ENCODE measurements at regions not wholly inside any gene's neighbourhood (a gene's known extent, or its start where the extent isn't known, plus 50 kb on each side); places are given as distances from the start of the nearest gene placed in this dataset.

GRCh38 chr9:784202-784601 lies 57.3 kb upstream of the DMRT1 start:
- H3K36me3 ChIP-seq (ENCODE audit: control insufficient read depth in 2 of 2, insufficient read depth in 1 of 2, low read length in 2 of 2): no peaks in the 10 kb centered on the region
- no peaks in the 10 kb centered on the region for H3K9me3 ChIP-seq (ENCODE audit: control insufficient read depth, insufficient read depth, low read depth, low read length)
- POLR2A ChIA-PET: no interaction called here
- no peak for TF ChIP-seq ZNF654 (tag by site-specific recombination; IDR thresholded peaks at IDR 0.05; ENCODE audit: low read depth)
- no peak for TF ChIP-seq ZFHX2 (tag by site-specific recombination; conservative IDR thresholded peaks at IDR 0.05)
- TF ChIP-seq HIC1 (tag by site-specific recombination; IDR thresholded peaks at IDR 0.05): no peak
- no peak for TF ChIP-seq TSHZ1 (tag by site-specific recombination; IDR thresholded peaks at IDR 0.05; ENCODE audit: borderline replicate concordance)
- TF ChIP-seq ZBTB48 (tag by site-specific recombination; IDR thresholded peaks at IDR 0.05): no peak
- TF ChIP-seq ZNF140 (tag by site-specific recombination; IDR thresholded peaks at IDR 0.05): no peak
- TF ChIP-seq ZNF473 (tag by site-specific recombination; IDR thresholded peaks at IDR 0.05): no peak
- TF ChIP-seq ZNF18 (tag by site-specific recombination; IDR thresholded peaks at IDR 0.05): no peak
- H3K4me1 ChIP-seq (ENCODE audit: control insufficient read depth, insufficient read depth, low read length): no peaks in the 10 kb centered on the region
- H3K4me3 ChIP-seq (ENCODE audit: low read depth, low read length): no peak overlapping the region
- no peak overlapping the region for H3K27ac ChIP-seq (ENCODE audit: extremely low read depth, low read depth, low read length)
- CTCF ChIA-PET: interaction anchor here (0.9 kb wide), 1 partner anchor 22 kb away, joined by 5 read pairs; no protein-coding TSS in a partner anchor

GRCh38 chr9:784916-785315 lies 56.6 kb upstream of the DMRT1 start:
- H3K27ac ChIP-seq (ENCODE audit: extremely low read depth, low read depth, low read length): no peak overlapping the region
- H3K36me3 ChIP-seq (ENCODE audit: control insufficient read depth in 2 of 2, insufficient read depth in 1 of 2, low read length in 2 of 2): no peaks in the 10 kb centered on the region
- ChIA-PET POLR2A (no interaction called here), CTCF (no interaction called here)
- H3K4me1 ChIP-seq (ENCODE audit: control insufficient read depth, insufficient read depth, low read length): no peaks in the 10 kb centered on the region
- TF ChIP-seq ZNF214 (tag by site-specific recombination; IDR thresholded peaks at IDR 0.05; ENCODE audit: borderline replicate concordance): no peak
- TF ChIP-seq INSM2 (tag by site-specific recombination; IDR thresholded peaks at IDR 0.05): no peak
- no peaks in the 10 kb centered on the region for H3K9me3 ChIP-seq (ENCODE audit: control insufficient read depth, insufficient read depth, low read depth, low read length)
- no peak overlapping the region for H3K4me3 ChIP-seq (ENCODE audit: low read depth, low read length)

GRCh38 chr9:785997-786396 lies 55.5 kb upstream of the DMRT1 start:
- ChIA-PET CTCF (interaction anchor here (0.6 kb wide), 2 partner anchors 35 to 108 kb away, joined by 4 to 5 read pairs; no protein-coding TSS in a partner anchor), POLR2A (no interaction called here)

More at GRCh38 chr9:785997-786396, 55.5 kb upstream of the DMRT1 start:
- Histone ChIP-seq H3K4me1 (ENCODE audit: control insufficient read depth, insufficient read depth, low read length) (no peaks in the 10 kb centered on the region), H3K27ac (ENCODE audit: extremely low read depth, low read depth, low read length) (no peak overlapping the region), H3K36me3 (ENCODE audit: control insufficient read depth in 2 of 2, insufficient read depth in 1 of 2, low read length in 2 of 2) (no peaks in the 10 kb centered on the region), H3K4me3 (ENCODE audit: low read depth, low read length) (no peak overlapping the region), H3K9me3 (ENCODE audit: control insufficient read depth, insufficient read depth, low read depth, low read length) (no peaks in the 10 kb centered on the region)
- TF ChIP-seq ZNF138 (tag by site-specific recombination; IDR thresholded peaks at IDR 0.05; ENCODE audit: borderline replicate concordance): no peak
- no peak for TF ChIP-seq ZNF169 (tag by site-specific recombination; IDR thresholded peaks at IDR 0.05)
- no peak for TF ChIP-seq PRDM1 (tag by site-specific recombination; IDR thresholded peaks at IDR 0.05)
- no peak for TF ChIP-seq ZNF426 (tag by site-specific recombination; IDR thresholded peaks at IDR 0.05)
- no peak for TF ChIP-seq ZNF112 (tag by site-specific recombination; IDR thresholded peaks at IDR 0.05)
- TF ChIP-seq ZNF174 (tag by site-specific recombination; IDR thresholded peaks at IDR 0.05): no peak
- TF ChIP-seq ZNF747 (tag by site-specific recombination; IDR thresholded peaks at IDR 0.05): no peak
- no peak for TF ChIP-seq ZNF768 (tag by site-specific recombination; IDR thresholded peaks at IDR 0.05)
- no peak for TF ChIP-seq ZNF184 (tag by site-specific recombination; IDR thresholded peaks at IDR 0.05)
- no peak for TF ChIP-seq ZNF324 (tag by site-specific recombination; IDR thresholded peaks at IDR 0.05)

Measured in HEK293 (cell line).